ENCODE measurements at regions not wholly inside any gene's neighbourhood (a gene's known extent, or its start where the extent isn't known, plus 50 kb on each side); places are given as distances from the start of the nearest gene placed in this dataset.

DNA sequence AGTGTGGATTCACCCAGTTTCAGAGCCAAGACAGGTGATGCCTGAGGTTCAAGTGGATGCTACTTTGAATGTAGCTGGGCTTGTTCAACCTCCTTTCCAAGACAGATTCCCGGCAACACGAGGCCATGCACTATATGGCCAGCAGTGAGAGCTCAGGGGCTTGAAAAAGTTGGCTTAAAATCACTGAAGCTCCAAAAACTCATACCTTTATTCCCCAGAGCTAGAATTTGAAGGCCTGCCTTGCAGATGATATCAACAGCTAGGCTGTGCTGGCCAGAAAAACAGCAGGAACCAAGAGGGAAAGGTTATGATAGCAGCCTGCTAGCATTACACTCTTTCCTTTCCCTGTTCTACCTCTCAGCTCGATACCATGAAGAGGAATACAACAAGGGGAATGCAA is 120.2 kb upstream of the DAB2 start:
- POLR2A ChIA-PET: no interaction called here

DNA sequence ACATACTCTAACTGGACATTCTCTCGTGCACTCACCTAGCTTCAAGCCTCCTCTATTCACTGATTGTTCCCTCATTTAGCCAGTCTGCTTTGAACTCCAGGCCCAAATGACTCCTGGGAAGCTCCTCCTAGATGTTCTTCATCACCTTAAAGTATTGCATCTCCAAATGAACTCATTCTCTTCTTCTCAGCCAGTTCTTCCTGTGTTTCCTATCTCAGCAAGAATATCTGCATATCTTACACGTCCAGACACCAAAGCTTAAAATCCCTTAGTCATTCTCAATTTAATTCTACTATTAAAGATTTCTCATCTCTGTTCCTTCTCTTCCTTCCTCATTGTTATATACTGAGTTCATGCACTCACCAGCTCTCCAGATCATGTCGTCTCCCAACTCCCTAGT is 118.6 kb upstream of the DAB2 start:
- DNase-seq (ENCODE audit: low read depth, low spot score): no peak
- Histone ChIP-seq H3K4me3 (ENCODE audit: low read depth, low read length) (no peak overlapping the region), H3K27ac (ENCODE audit: low read depth, low read length) (no peak overlapping the region), H3K9me3 (ENCODE audit: control insufficient read depth, insufficient read depth, low read length) (no peaks in the 10 kb centered on the region), H3K27me3 (ENCODE audit: control insufficient read depth, insufficient read depth, low read length) (no peaks in the 10 kb centered on the region)
- TF ChIP-seq, protein P1, sequence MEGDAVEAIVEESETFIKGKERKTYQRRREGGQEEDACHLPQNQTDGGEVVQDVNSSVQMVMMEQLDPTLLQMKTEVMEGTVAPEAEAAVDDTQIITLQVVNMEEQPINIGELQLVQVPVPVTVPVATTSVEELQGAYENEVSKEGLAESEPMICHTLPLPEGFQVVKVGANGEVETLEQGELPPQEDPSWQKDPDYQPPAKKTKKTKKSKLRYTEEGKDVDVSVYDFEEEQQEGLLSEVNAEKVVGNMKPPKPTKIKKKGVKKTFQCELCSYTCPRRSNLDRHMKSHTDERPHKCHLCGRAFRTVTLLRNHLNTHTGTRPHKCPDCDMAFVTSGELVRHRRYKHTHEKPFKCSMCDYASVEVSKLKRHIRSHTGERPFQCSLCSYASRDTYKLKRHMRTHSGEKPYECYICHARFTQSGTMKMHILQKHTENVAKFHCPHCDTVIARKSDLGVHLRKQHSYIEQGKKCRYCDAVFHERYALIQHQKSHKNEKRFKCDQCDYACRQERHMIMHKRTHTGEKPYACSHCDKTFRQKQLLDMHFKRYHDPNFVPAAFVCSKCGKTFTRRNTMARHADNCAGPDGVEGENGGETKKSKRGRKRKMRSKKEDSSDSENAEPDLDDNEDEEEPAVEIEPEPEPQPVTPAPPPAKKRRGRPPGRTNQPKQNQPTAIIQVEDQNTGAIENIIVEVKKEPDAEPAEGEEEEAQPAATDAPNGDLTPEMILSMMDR (IDR thresholded peaks at IDR 0.05; ENCODE audit: low read depth, low read length): no peak
- ChIA-PET CTCF (interaction anchor here (0.5 to 2.4 kb wide), 7 partner anchors 19 to 1030 kb away, joined by 3 to 21 read pairs (median 4); partner anchors contain the start of gene DAB2), POLR2A (interaction anchor here (0.6 to 1.9 kb wide), 3 partner anchors 26 to 129 kb away, joined by 3 to 12 read pairs (median 9); partner anchors contain the start of gene DAB2)

More for the DNA sequence above, 120.2 kb upstream of the DAB2 start:
- no peaks in the 10 kb centered on the region for H3K27me3 ChIP-seq (ENCODE audit: control insufficient read depth, insufficient read depth, low read length)
- DNase-seq (ENCODE audit: low read depth, low spot score): no peak
- H3K4me3 ChIP-seq (ENCODE audit: low read depth, low read length): no peak overlapping the region
- H3K27ac ChIP-seq (ENCODE audit: low read depth, low read length): no peak overlapping the region
- TF ChIP-seq, protein P1 (IDR thresholded peaks at IDR 0.05; ENCODE audit: low read depth, low read length): no peak
- CTCF ChIA-PET: interaction anchor here (0.6 to 1.8 kb wide), 8 partner anchors 9 to 551 kb away, joined by 3 to 10 read pairs (median 4); partner anchors contain the start of gene DAB2
- H3K9me3 ChIP-seq (ENCODE audit: control insufficient read depth, insufficient read depth, low read length): no peaks in the 10 kb centered on the region

DNA sequence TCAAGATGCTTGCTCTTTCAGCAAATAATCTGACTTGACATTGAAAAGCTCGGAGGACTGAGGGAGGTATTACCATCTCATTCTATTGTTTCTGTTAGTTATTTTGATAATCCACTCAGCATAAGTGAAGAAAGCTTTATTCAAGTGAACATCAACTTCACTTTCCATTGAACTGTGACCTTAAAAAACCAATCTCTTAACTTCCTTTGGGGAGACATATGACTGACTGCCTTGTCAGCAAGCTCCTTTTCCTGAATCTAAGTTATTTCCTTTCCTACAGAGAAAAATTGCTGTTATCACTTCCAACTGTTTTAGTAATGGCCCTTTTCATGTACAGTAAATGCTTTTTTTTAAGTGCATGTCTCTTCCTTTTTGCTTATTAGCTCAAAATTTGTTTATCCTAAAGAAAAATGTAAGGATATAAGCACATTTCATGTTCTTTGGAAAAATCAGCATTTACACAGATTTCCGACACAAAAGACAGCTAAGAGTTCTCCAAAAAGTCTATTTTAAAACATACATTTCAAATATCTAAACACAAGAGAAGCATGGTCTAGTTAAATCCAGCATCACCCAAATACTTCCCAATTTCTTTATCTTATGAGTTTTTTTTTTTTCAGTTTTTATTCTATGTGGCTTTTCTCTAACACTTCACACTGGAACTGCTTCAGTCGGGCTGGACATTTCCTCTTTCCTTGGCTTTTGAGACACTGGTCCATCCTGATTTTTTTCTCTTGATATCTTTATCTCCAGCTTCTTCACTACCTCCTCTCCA is 117.9 kb upstream of the DAB2 start:
- H3K4me3 ChIP-seq (ENCODE audit: low read depth, low read length): no peak overlapping the region
- no peaks in the 10 kb centered on the region for H3K9me3 ChIP-seq (ENCODE audit: control insufficient read depth, insufficient read depth, low read length)
- H3K27ac ChIP-seq (ENCODE audit: low read depth, low read length): no peak overlapping the region
- DNase-seq (ENCODE audit: low read depth, low spot score): no peak
- ChIA-PET POLR2A (interaction anchor here (0.7 to 1.9 kb wide), 2 partner anchors 67 to 118 kb away, joined by 3 to 12 read pairs; partner anchors contain the start of gene DAB2), CTCF (interaction anchor here (0.5 to 2.4 kb wide), 10 partner anchors 18 to 1549 kb away, joined by 3 to 21 read pairs (median 4); partner anchors contain the start of gene DAB2)
- TF ChIP-seq, protein P1 (IDR thresholded peaks at IDR 0.05; ENCODE audit: low read depth, low read length): no peak
- H3K27me3 ChIP-seq (ENCODE audit: control insufficient read depth, insufficient read depth, low read length): no peaks in the 10 kb centered on the region

DNA sequence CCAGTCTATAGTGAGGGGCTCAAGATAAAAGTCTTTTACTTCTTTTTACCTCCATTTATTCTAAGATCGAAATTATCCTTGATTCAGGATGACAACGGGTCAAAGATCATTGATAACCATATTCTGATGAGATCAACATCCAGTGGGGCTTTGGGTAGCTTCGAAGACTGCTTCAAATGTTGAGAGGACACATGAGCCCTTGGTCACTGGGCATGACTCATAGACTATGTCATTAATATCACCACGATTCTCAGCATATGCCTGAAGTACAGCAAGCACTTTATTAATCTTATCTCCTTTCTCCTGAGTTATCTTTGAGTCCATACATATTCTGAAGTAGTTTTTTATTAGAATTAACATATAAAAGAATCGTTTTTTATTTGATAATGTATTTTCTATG is 117.1 kb upstream of the DAB2 start:
- ChIA-PET POLR2A (no interaction called here), CTCF (interaction anchor here (1.0 to 2.4 kb wide), 4 partner anchors 29 to 166 kb away, joined by 3 to 21 read pairs (median 8); partner anchors contain the start of gene DAB2)
- TF ChIP-seq, protein P1 (IDR thresholded peaks at IDR 0.05; ENCODE audit: low read depth, low read length): no peak
- no peaks in the 10 kb centered on the region for H3K9me3 ChIP-seq (ENCODE audit: control insufficient read depth, insufficient read depth, low read length)
- no peaks in the 10 kb centered on the region for H3K27me3 ChIP-seq (ENCODE audit: control insufficient read depth, insufficient read depth, low read length)
- no peak for DNase-seq (ENCODE audit: low read depth, low spot score)
- no peak overlapping the region for H3K4me3 ChIP-seq (ENCODE audit: low read depth, low read length)
- H3K27ac ChIP-seq (ENCODE audit: low read depth, low read length): no peak overlapping the region

DNA sequence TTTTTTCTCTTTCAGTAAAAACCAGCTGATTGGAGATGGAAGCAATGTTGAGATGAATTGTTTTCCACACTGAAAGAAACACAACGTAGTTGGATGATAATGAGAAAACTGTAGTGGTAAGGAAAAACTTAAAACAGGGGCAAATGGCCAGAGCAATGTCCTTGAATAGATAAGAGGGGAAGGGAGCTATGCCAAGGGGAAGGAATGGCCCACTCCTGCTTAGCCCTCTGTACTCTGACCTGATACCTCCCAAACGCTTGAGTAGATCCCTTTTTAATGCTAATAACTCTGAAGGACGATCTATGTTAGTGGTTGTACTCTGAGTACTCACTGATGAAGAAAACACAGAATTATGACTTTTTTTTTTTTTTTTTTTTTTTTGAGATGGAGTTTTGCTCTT is 114.7 kb upstream of the DAB2 start:
- H3K4me3 ChIP-seq (ENCODE audit: low read depth, low read length): no peak overlapping the region
- DNase-seq (ENCODE audit: low read depth, low spot score): no peak
- ChIA-PET POLR2A (interaction anchor here (0.7 kb wide), 1 partner anchor 22 kb away, joined by 6 read pairs; no protein-coding TSS in a partner anchor), CTCF (interaction anchor here (1.1 to 4.0 kb wide), 2 partner anchors 8 to 115 kb away, joined by 3 to 25 read pairs; partner anchors contain the start of gene DAB2)
- no peaks in the 10 kb centered on the region for H3K27me3 ChIP-seq (ENCODE audit: control insufficient read depth, insufficient read depth, low read length)
- TF ChIP-seq, protein P1 (IDR thresholded peaks at IDR 0.05; ENCODE audit: low read depth, low read length): no peak
- no peaks in the 10 kb centered on the region for H3K9me3 ChIP-seq (ENCODE audit: control insufficient read depth, insufficient read depth, low read length)
- no peak overlapping the region for H3K27ac ChIP-seq (ENCODE audit: low read depth, low read length)

Data from AG04450 (cell line).